GM12878 (cell line): ENCODE measurements at regions not wholly inside any gene's neighbourhood (a gene's known extent, or its start where the extent isn't known, plus 50 kb on each side); places are given as distances from the start of the nearest gene placed in this dataset.

Experiments used
- ATAC-seq: fragments of 200-7000 bp; cut with Tn5 transposase; 3 replicates; pipeline ENCODE4 v1.9.1; 2020; ENCODE audit warnings: mild to moderate bottlenecking, moderate library complexity
- BruUV-seq: library from RNA; stranded (reverse); fragments of 400-500 nt; replicated peaks from 2 replicates; lab custom pipeline; 2021; lab: Mats Ljungman, UMichigan
- CTCF ChIA-PET: fragments of 300-600 bp; sonication (Branson Sonifier 250); formaldehyde crosslinking; extraction: SDS; loops from one replicate; lab custom pipeline; 2021; ENCODE audit warnings: inconsistent platforms; lab: Yijun Ruan, JAX
- POLR2A ChIA-PET: fragments of 350-600 bp; formaldehyde crosslinking; extraction: SDS; loops from one replicate; lab custom pipeline; 2021; ENCODE audit warnings: inconsistent platforms; lab: Charles Lee
- RAD21 ChIA-PET: fragments of 300-600 bp; sonication (Branson Sonifier 250); formaldehyde crosslinking; loops from one replicate; lab custom pipeline; 2023; ENCODE audit warnings: antibody characterized with exemption; ENCODE audit not compliant: unreplicated experiment; lab: Charles Lee
- SMC1A ChIA-PET: fragments of 300-600 bp; sonication (Branson Sonifier 250); formaldehyde crosslinking; loops from one replicate; lab custom pipeline; 2023; ENCODE audit not compliant: unreplicated experiment, uncharacterized antibody; lab: Charles Lee
- DNase-seq: peaks from one replicate; pipeline ENCODE4 v3.0.0-alpha.2; 2011; ENCODE audit warnings: low read depth, low spot score
- FAIRE-seq: peaks from 3 replicates; lab custom pipeline; 2011; peaks lifted over from hg19 to GRCh38; lab: Jason Lieb, UNC
- H2AFZ ChIP-seq: 2 replicates; pipeline ENCODE4 v1.6.0; 2011; ENCODE audit warnings: low read depth, low read length, control low read depth; ENCODE audit not compliant: control insufficient read depth
- H3K27ac ChIP-seq: 2 replicates; pipeline ENCODE4 v1.5.1; 2011; ENCODE audit warnings: control low read depth; ENCODE audit not compliant: control insufficient read depth, insufficient read depth
- H3K27me3 ChIP-seq, 2 experiments: replicated peaks in 1 of 2; 2 replicates each; pipeline versions ENCODE4 v1.6.0 to v1.6.1; 2011; ENCODE audit warnings: low read length in 1 of 2; ENCODE audit not compliant: control insufficient read depth in 2 of 2, insufficient read depth in 2 of 2
- H3K36me3 ChIP-seq, 2 experiments: 2 replicates each; pipeline ENCODE4 v1.5.1; 2011; ENCODE audit warnings: low read length in 1 of 2; ENCODE audit not compliant: control insufficient read depth in 2 of 2, insufficient read depth in 2 of 2
- H3K4me1 ChIP-seq: 2 replicates; pipeline ENCODE4 v1.6.1; 2011; ENCODE audit warnings: mild to moderate bottlenecking, low read length, moderate library complexity, mixed read lengths; ENCODE audit not compliant: control insufficient read depth, insufficient read depth
- H3K4me2 ChIP-seq: 2 replicates; pipeline ENCODE4 v1.6.0; 2011; ENCODE audit warnings: control low read depth; ENCODE audit not compliant: control insufficient read depth, insufficient read depth
- H3K4me3 ChIP-seq: fragments of 200-600 bp; sonication (generic); 2 replicates; pipeline ENCODE4 v1.5.1; 2016
- H3K79me2 ChIP-seq: 2 replicates; pipeline ENCODE4 v1.6.0; 2011; ENCODE audit warnings: low read length; ENCODE audit not compliant: control insufficient read depth, insufficient read depth
- H3K9ac ChIP-seq: 2 replicates; pipeline ENCODE4 v1.8.0; 2011; ENCODE audit warnings: low read length, control low read depth, mixed read lengths; ENCODE audit not compliant: control insufficient read depth, insufficient read depth
- H3K9me3 ChIP-seq: replicated peaks from 3 replicates; pipeline ENCODE4 v1.5.1; 2011; ENCODE audit warnings: mild to moderate bottlenecking, low read length; ENCODE audit not compliant: control insufficient read depth, insufficient read depth
- H4K20me1 ChIP-seq: 2 replicates; pipeline ENCODE4 v1.6.0; 2011; ENCODE audit not compliant: control insufficient read depth, insufficient read depth
- DPF2 ChIP-seq: fragments of 450-650 bp; IDR thresholded peaks from 2 replicates; pipeline ENCODE4 v1.6.1; 2017; ENCODE audit warnings: mild to moderate bottlenecking
- RUNX3 ChIP-seq: IDR thresholded peaks from 2 replicates; pipeline ENCODE4 v1.6.1; 2012; ENCODE audit warnings: low read length, inconsistent platforms
- ZZZ3 ChIP-seq: IDR thresholded peaks from 2 replicates; pipeline ENCODE4 v1.6.1; 2011; ENCODE audit warnings: low read depth; ENCODE audit not compliant: control insufficient read depth, insufficient read length
- WGBS: methylation state at CpG from one replicate; pipeline ENCODE4 v1.1.6; 2016; ENCODE audit warnings: low lambda C conversion rate; ENCODE audit not compliant: insufficient replicate concordance, insufficient coverage; ENCODE audit errors: missing lambda C conversion rate; 5-methylcytosine and 5-hydroxymethylcytosine counted together
- in situ Hi-C: fragments of 300-500 bp; cut with MboI; formaldehyde crosslinking; loops from 9 replicates; pipeline ENCODE4 v1.14.3; 2018; ENCODE audit warnings: mixed read lengths
- intact Hi-C: fragments of 100-400 bp; cut with micrococcal nuclease; formaldehyde crosslinking; loops from one replicate; pipeline ENCODE4 v1.14.2; 2022; ENCODE audit not compliant: unreplicated experiment
- TF ChIP-seq, protein P1 (sequence below): fragments of 450-650 bp; IDR thresholded peaks from 2 replicates; pipeline ENCODE4 v1.6.1; 2017; ENCODE audit warnings: mild to moderate bottlenecking
- TF ChIP-seq, protein P2 (sequence below): IDR thresholded peaks from 2 replicates; pipeline ENCODE4 v1.6.1; 2012; ENCODE audit warnings: low read depth, low read length, improper control_type of control experiment

DNA sequence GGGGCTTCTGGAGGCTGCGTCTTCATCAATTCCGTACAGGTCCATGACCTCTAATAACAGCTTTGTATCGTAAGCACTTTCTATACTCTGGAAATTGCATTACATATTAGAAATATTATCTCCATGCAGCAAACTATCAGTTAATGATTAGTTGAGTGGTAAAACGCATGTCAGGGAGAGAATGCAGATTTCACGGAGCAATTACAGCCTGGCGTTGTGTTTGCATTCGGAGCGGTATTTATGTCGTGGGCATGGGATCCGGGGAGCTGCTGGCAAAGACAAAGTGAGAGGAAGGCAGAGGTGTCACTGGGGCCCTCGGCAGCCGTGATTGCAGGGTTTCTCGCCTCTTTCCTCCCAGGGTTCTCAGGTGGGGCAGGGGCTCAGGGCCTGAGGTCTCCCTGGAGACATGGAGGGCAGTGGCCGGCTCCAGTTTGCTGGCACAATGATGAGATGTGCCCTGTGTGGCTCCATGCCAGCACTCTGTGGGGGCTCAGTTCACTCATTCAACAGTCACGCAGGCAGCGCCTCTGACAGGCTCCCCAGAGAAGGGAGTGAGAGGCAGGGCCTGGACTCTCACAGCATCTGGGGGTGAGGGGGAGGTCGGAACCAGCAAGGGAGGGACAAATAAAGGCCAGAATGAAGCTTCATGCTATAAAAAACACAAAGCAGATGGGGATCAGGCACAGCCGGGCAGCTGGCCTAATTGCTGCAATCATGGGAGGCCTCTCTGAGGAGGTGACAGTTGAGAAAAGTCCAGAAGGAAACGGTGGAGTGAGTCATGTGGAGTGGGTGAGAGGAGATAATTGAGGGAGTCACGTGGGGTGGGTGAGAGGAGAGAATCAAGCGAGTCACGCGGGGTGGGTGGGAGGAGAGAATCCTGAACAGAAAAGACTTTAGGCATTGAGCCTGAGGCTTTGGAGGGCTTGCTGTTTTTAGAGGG lies 1002.7 kb downstream of the BRD1 start:
- Histone ChIP-seq H3K4me2 (no peak overlapping the region), H3K4me3 (no peak overlapping the region), H3K9me3 (no peaks in the 10 kb centered on the region; the same call in 2 of the 3 replicates), H4K20me1 (no peaks in the 10 kb centered on the region), H3K9ac (no peak overlapping the region), H3K4me1 (no peaks in the 10 kb centered on the region), H3K27ac (no peak overlapping the region), H3K36me3 (no peaks in the 10 kb centered on the region), H3K79me2 (no peaks in the 10 kb centered on the region), H2AFZ (no peak overlapping the region), H3K27me3 (no peaks in the 10 kb centered on the region)
- TF ChIP-seq ZZZ3 (no peak), DPF2 (no peak), RUNX3 (no peak)
- TF ChIP-seq, protein P1, sequence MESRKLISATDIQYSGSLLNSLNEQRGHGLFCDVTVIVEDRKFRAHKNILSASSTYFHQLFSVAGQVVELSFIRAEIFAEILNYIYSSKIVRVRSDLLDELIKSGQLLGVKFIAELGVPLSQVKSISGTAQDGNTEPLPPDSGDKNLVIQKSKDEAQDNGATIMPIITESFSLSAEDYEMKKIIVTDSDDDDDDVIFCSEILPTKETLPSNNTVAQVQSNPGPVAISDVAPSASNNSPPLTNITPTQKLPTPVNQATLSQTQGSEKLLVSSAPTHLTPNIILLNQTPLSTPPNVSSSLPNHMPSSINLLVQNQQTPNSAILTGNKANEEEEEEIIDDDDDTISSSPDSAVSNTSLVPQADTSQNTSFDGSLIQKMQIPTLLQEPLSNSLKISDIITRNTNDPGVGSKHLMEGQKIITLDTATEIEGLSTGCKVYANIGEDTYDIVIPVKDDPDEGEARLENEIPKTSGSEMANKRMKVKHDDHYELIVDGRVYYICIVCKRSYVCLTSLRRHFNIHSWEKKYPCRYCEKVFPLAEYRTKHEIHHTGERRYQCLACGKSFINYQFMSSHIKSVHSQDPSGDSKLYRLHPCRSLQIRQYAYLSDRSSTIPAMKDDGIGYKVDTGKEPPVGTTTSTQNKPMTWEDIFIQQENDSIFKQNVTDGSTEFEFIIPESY: no peak
- TF ChIP-seq, protein P2, sequence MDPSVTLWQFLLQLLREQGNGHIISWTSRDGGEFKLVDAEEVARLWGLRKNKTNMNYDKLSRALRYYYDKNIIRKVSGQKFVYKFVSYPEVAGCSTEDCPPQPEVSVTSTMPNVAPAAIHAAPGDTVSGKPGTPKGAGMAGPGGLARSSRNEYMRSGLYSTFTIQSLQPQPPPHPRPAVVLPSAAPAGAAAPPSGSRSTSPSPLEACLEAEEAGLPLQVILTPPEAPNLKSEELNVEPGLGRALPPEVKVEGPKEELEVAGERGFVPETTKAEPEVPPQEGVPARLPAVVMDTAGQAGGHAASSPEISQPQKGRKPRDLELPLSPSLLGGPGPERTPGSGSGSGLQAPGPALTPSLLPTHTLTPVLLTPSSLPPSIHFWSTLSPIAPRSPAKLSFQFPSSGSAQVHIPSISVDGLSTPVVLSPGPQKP: no peak
- CTCF ChIA-PET: no interaction called here
- in situ Hi-C loops (no loop called here), intact Hi-C loops (no loop called here)
- RAD21 ChIA-PET: no interaction called here
- no TSS peak for BruUV-seq
- 49% methylated on average over 23 of the region's 23 CpGs for WGBS
- SMC1A ChIA-PET: no interaction called here
- FAIRE-seq (no peak), ATAC-seq (no peak), DNase-seq (no peak)
- POLR2A ChIA-PET: no interaction called here
